SK-N-SH treated with all-trans-retinoic acid at 6 μM for 48 hours (cell line): ENCODE measurements at regions not wholly inside any gene's neighbourhood (a gene's known extent, or its start where the extent isn't known, plus 50 kb on each side); places are given as distances from the start of the nearest gene placed in this dataset.

Experiments used
- ATAC-seq: fragments of 200-7000 bp; cut with Tn5 transposase; 3 replicates; pipeline ENCODE4 v1.9.1; 2020; ENCODE audit warnings: mild to moderate bottlenecking, moderate library complexity
- ARNTL ChIP-seq: fragments of 450-650 bp; formaldehyde crosslinking; IDR thresholded peaks from 2 replicates; pipeline ENCODE4 v1.5.0; 2020; ENCODE audit warnings: low read depth, mild to moderate bottlenecking, moderate library complexity, borderline replicate concordance
- BACH2 ChIP-seq: fragments of 250-450 bp; sonication (Bioruptor Pico); IDR thresholded peaks from 2 replicates; pipeline ENCODE4 v1.9.0; 2021; ENCODE audit warnings: mild to moderate bottlenecking, borderline replicate concordance
- CREB5 ChIP-seq: fragments of 250-450 bp; sonication (Bioruptor Pico); IDR thresholded peaks from 2 replicates; pipeline ENCODE4 v1.5.1; 2020; ENCODE audit warnings: low read depth, mild to moderate bottlenecking, moderate library complexity
- CSDC2 ChIP-seq: fragments of 250-450 bp; sonication (Bioruptor Pico); IDR thresholded peaks from 2 replicates; pipeline ENCODE4 v1.5.0; 2020; ENCODE audit warnings: mild to moderate bottlenecking, moderate library complexity
- CSRNP3 ChIP-seq: fragments of 250-450 bp; sonication (Bioruptor Pico); IDR thresholded peaks from 2 replicates; pipeline ENCODE4 v1.5.1; 2021; ENCODE audit warnings: mild to moderate bottlenecking, moderate library complexity
- ESRRG ChIP-seq: fragments of 250-450 bp; sonication (Bioruptor Pico); IDR thresholded peaks from 2 replicates; pipeline ENCODE4 v1.6.1; 2021; ENCODE audit warnings: mild to moderate bottlenecking
- GLIS3 ChIP-seq: fragments of 250-450 bp; sonication (Bioruptor Pico); IDR thresholded peaks from 2 replicates; pipeline ENCODE4 v1.5.0; 2020; ENCODE audit warnings: mild to moderate bottlenecking, moderate library complexity
- ISL1 ChIP-seq: fragments of 250-450 bp; sonication (Bioruptor Pico); IDR thresholded peaks from 2 replicates; pipeline ENCODE4 v2.1.2; 2022; ENCODE audit warnings: mild to moderate bottlenecking, moderate library complexity
- OSR1 ChIP-seq: fragments of 250-450 bp; sonication (Bioruptor Pico); IDR thresholded peaks from 2 replicates; pipeline ENCODE4 v1.8.0; 2022; ENCODE audit warnings: moderate library complexity, mild to moderate bottlenecking, inconsistent platforms
- PATZ1 ChIP-seq: fragments of 250-450 bp; sonication (Bioruptor Pico); IDR thresholded peaks from 2 replicates; pipeline ENCODE4 v1.8.0; 2020; ENCODE audit warnings: mild to moderate bottlenecking, moderate library complexity, borderline replicate concordance
- POU6F1 ChIP-seq: fragments of 250-450 bp; sonication (Bioruptor Pico); IDR thresholded peaks from 2 replicates; pipeline ENCODE4 v1.8.0; 2021; ENCODE audit warnings: low read depth, mild to moderate bottlenecking, moderate library complexity, borderline replicate concordance
- PPARA ChIP-seq: fragments of 250-450 bp; sonication (Bioruptor Pico); IDR thresholded peaks from 2 replicates; pipeline ENCODE4 v1.5.0; 2020; ENCODE audit warnings: mild to moderate bottlenecking, borderline replicate concordance
- RARB ChIP-seq: fragments of 250-450 bp; sonication (Bioruptor Pico); IDR thresholded peaks from 2 replicates; pipeline ENCODE4 v1.8.0; 2021; ENCODE audit warnings: mild to moderate bottlenecking, moderate library complexity
- SNAI2 ChIP-seq: fragments of 250-450 bp; sonication (Bioruptor Pico); IDR thresholded peaks from 2 replicates; pipeline ENCODE4 v1.5.0; 2020; ENCODE audit warnings: mild to moderate bottlenecking, moderate library complexity
- TCF4 ChIP-seq: fragments of 250-450 bp; sonication (Bioruptor Pico); IDR thresholded peaks from 2 replicates; pipeline ENCODE4 v1.8.0; 2021; ENCODE audit warnings: mild to moderate bottlenecking, moderate library complexity, borderline replicate concordance
- TOX ChIP-seq: fragments of 250-450 bp; sonication (Bioruptor Pico); IDR thresholded peaks from 2 replicates; pipeline ENCODE4 v1.8.0; 2021; ENCODE audit warnings: mild to moderate bottlenecking, moderate library complexity, borderline replicate concordance
- ZC3H10 ChIP-seq: fragments of 250-450 bp; sonication (Bioruptor Pico); IDR thresholded peaks from 2 replicates; pipeline ENCODE4 v1.5.1; 2021; ENCODE audit warnings: mild to moderate bottlenecking, moderate library complexity
- ZFP3 ChIP-seq: fragments of 250-450 bp; sonication (Bioruptor Pico); IDR thresholded peaks from 2 replicates; pipeline ENCODE4 v1.5.0; 2020; ENCODE audit warnings: mild to moderate bottlenecking, moderate library complexity
- ZFP30 ChIP-seq: fragments of 450-650 bp; formaldehyde crosslinking; IDR thresholded peaks from 2 replicates; pipeline ENCODE4 v1.5.0; 2022; ENCODE audit warnings: mild to moderate bottlenecking, moderate library complexity
- ZNF565 ChIP-seq: fragments of 450-650 bp; formaldehyde crosslinking; conservative IDR thresholded peaks from 2 replicates; pipeline ENCODE4 v1.5.0; 2020; ENCODE audit warnings: low read depth, mild to moderate bottlenecking, moderate library complexity
- ZNF70 ChIP-seq: fragments of 450-650 bp; formaldehyde crosslinking; IDR thresholded peaks from 2 replicates; pipeline ENCODE4 v1.5.0; 2020; ENCODE audit warnings: mild to moderate bottlenecking, moderate library complexity
- ZNF8 ChIP-seq: fragments of 450-650 bp; formaldehyde crosslinking; IDR thresholded peaks from 2 replicates; pipeline ENCODE4 v1.5.0; 2020; ENCODE audit warnings: mild to moderate bottlenecking, moderate library complexity

GRCh38 chr6:141624301-141624700 is 508.4 kb upstream of the GJE1 start (continued):
- TF ChIP-seq PATZ1 (CRISPR knock-in tag), result no peak
- TF ChIP-seq ZNF8, result no peak
- TF ChIP-seq GLIS3 (CRISPR knock-in tag), result no peak
- TF ChIP-seq, all 23 proteins: peak for 0

GRCh38 chr6:141618180-141618581 is 514.5 kb upstream of the GJE1 start:
- TF ChIP-seq ARNTL (CRISPR knock-in tag) (no peak), CSDC2 (no peak), PATZ1 (CRISPR knock-in tag) (no peak), ZC3H10 (no peak), ESRRG (CRISPR knock-in tag) (no peak), CREB5 (CRISPR knock-in tag) (no peak), OSR1 (no peak), GLIS3 (CRISPR knock-in tag) (no peak), SNAI2 (CRISPR knock-in tag) (no peak), ZNF70 (CRISPR knock-in tag) (no peak), TCF4 (no peak)
- ATAC-seq, result peak; percentile 61

- peak; percentile 53; the same call in 1 of the 3 replicates for ATAC-seq
- TF ChIP-seq ZNF70 (CRISPR knock-in tag) (no peak), ZNF8 (no peak), ZNF565 (CRISPR knock-in tag) (no peak), TCF4 (no peak), OSR1 (no peak), PPARA (no peak), CSDC2 (no peak), ZFP3 (no peak), POU6F1 (CRISPR knock-in tag) (no peak), CSRNP3 (no peak), ZFP30 (CRISPR knock-in tag) (no peak), ZC3H10 (no peak), RARB (CRISPR knock-in tag) (no peak), ESRRG (CRISPR knock-in tag) (no peak), SNAI2 (CRISPR knock-in tag) (no peak), BACH2 (CRISPR knock-in tag) (no peak), TOX (CRISPR knock-in tag) (no peak), CREB5 (CRISPR knock-in tag) (no peak), ISL1 (CRISPR knock-in tag) (no peak)
- TF ChIP-seq, all 23 proteins: peak for 0
These were observed 522.0 kb upstream of the GJE1 start for GRCh38 chr6:141610741-141611140.
